ENCODE measurements at regions not wholly inside any gene's neighbourhood (a gene's known extent, or its start where the extent isn't known, plus 50 kb on each side); places are given as distances from the start of the nearest gene placed in this dataset.

DNA sequence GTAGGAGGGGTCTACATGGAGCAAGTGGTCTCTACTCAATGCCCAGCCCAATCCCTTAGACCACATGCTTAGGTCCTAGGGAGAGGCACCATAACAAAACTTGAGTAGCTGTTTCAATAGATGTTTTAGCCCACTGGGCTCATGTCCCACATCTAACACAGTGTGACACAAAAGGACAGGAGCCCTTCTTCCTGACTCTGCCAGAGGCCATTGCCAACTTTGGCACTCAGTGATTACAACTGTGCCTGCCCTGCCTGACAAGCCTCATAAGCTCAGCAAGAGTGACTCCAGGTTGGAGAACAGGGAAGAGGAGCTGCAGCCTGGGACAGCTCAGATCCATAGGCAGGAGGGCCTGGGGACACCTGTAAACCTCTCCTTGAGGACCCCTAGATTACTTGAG is 230.8 kb downstream of the ENC1 start:
- intact Hi-C loops (cut with micrococcal nuclease) = no loop called here
- POLR2A ChIA-PET (ENCODE audit: partially characterized antibody) = no interaction called here
- no peaks in the 10 kb centered on the region for H3K4me1 ChIP-seq (ENCODE audit: insufficient read depth, low read length)
- CTCF ChIA-PET (ENCODE audit: partially characterized antibody) = no interaction called here
- Mint-ChIP-seq H3K27me3 (peaks cover 16 to 17% of the 10 kb centered on the region in 2 donors), H3K4me1 (peaks cover 0 to 2% (median 0%) of the 10 kb centered on the region in 4 donors), H3K27ac (no peak overlapping the region), H3K36me3 (no peaks in the 10 kb centered on the region), H3K9me3 (no peaks in the 10 kb centered on the region), H3K4me3 (no peak overlapping the region)
- no peak for DNase-seq
- H3K36me3 ChIP-seq (ENCODE audit: insufficient read depth, low read length) = no peaks in the 10 kb centered on the region
- no peaks in the 10 kb centered on the region for H3K9me3 ChIP-seq (ENCODE audit: control insufficient read depth in 1 of 2, low read length in 2 of 2)
- H3K27ac ChIP-seq (ENCODE audit: low read depth, low read length) = no peak overlapping the region
- no peaks in the 10 kb centered on the region for H3K27me3 ChIP-seq (ENCODE audit: insufficient read depth, low read length)
- H3K4me3 ChIP-seq (ENCODE audit: low read length in 2 of 2) = no peak overlapping the region

DNA sequence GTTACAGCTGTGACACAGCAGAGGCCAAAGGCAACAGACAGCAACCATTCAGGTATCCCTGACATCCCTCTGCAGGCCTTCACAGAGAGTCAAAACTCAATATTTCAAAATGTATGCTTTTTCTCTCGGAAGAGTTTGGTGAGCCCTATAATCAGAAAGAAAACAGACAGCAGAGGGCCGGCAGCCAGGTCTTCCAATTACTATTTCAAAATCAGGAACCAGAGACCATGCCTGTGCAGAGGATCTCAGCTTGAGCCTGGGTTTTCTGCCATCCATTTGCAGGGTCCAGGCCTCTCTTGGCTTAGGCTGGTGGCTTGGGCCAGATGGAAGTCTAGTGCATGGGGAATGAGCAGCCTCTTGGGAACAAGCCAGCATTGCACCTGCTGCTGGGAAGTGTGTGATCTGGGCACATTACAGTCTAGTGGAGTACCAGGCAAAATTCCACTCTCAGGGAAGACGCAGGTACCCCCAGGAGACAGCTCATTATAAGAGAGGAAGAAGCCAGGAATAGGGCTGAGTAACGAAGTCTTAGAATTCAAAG is 231.3 kb downstream of the ENC1 start:
- no peak overlapping the region for H3K27ac Mint-ChIP-seq
- Histone ChIP-seq H3K4me3 (ENCODE audit: low read length in 2 of 2) (no peak overlapping the region), H3K36me3 (ENCODE audit: insufficient read depth, low read length) (no peaks in the 10 kb centered on the region), H3K9me3 (ENCODE audit: control insufficient read depth in 1 of 2, low read length in 2 of 2) (no peaks in the 10 kb centered on the region), H3K27ac (ENCODE audit: low read depth, low read length) (no peak overlapping the region), H3K4me1 (ENCODE audit: insufficient read depth, low read length) (no peaks in the 10 kb centered on the region), H3K27me3 (ENCODE audit: insufficient read depth, low read length) (no peaks in the 10 kb centered on the region)
- peaks cover 12 to 14% of the 10 kb centered on the region in 2 donors for H3K27me3 Mint-ChIP-seq
- H3K4me3 Mint-ChIP-seq = no peak overlapping the region
- H3K4me1 Mint-ChIP-seq = peaks cover 0 to 2% (median 0%) of the 10 kb centered on the region in 4 donors
- no peaks in the 10 kb centered on the region for H3K9me3 Mint-ChIP-seq
- DNase-seq = no peak
- POLR2A ChIA-PET (ENCODE audit: partially characterized antibody) = no interaction called here
- no peaks in the 10 kb centered on the region for H3K36me3 Mint-ChIP-seq
- intact Hi-C loops (cut with micrococcal nuclease) = no loop called here
- CTCF ChIA-PET (ENCODE audit: partially characterized antibody) = no interaction called here

DNA sequence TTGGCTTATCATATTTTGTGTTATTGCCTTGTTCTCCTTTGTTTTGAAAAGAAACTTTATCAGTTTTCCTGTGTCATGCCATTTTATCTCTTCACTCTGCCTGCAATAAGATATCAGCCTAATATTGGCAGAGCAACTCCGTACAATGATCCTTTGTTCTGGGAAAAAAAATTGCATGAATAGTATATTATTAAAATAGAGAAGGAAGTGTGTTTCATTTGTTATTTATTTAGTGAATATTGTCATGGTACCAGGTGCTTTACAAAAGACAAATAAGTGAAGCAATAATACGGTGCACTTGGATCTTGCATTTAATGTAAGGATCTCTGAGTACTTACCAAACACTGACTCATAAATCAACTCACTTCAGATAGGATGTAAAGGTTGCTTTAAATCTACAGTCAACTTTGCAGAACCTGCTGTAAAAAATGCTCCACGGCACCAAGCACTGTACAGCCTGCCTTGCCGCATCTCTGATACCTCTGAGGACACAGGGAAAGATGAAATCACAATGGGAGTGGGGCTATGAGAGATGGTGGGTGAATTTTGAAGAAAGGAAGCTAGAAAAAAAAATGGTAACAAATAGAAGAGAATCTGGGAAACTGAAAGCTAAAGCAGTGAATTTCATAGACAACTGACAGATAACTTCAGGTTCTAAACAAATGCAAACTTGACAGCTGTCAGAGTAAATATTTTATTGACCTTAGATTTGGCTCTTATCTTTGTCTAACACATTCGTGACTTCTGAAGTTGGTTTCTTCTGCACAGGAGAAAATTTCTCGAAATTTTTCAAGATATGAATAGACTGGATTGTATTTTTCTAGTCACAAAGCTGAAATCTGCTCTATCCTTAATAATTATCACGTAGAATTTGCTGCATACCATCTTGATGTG is 232.1 kb downstream of the ENC1 start:
- POLR2A ChIA-PET (ENCODE audit: partially characterized antibody) = no interaction called here

DNA sequence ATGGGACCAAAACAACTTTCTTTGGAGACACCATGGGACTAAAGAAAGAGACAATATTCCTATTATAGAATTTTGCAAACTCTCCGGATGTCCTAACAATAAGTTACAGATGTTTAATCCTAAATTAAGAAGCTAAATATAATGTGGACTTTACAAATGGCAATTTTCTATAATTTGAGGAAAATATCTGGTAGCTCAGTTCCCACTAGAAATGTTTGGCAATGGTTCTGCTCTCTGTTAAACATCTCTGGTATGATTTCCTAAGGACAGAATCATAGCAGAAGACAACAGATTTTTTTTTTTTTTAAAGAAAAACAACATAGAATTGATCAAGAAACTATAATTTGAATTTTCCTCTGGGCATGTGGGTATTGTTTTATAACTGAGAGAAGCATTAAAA is 232.8 kb downstream of the ENC1 start:
- ChIA-PET CTCF (ENCODE audit: partially characterized antibody) (no interaction called here), POLR2A (ENCODE audit: partially characterized antibody) (interaction anchor here (0.7 kb wide), 1 partner anchor 21 kb away, joined by 4 read pairs; no protein-coding TSS in a partner anchor)
- Histone ChIP-seq H3K27me3 (ENCODE audit: insufficient read depth, low read length) (no peaks in the 10 kb centered on the region), H3K36me3 (ENCODE audit: insufficient read depth, low read length) (no peaks in the 10 kb centered on the region), H3K27ac (ENCODE audit: low read depth, low read length) (no peak overlapping the region), H3K9me3 (ENCODE audit: control insufficient read depth in 1 of 2, low read length in 2 of 2) (no peaks in the 10 kb centered on the region), H3K4me1 (ENCODE audit: insufficient read depth, low read length) (no peaks in the 10 kb centered on the region), H3K4me3 (ENCODE audit: low read length in 2 of 2) (no peak overlapping the region)
- DNase-seq = no peak
- peaks cover 12% of the 10 kb centered on the region in 2 donors for H3K27me3 Mint-ChIP-seq
- H3K4me1 Mint-ChIP-seq = peaks cover 0 to 2% (median 0%) of the 10 kb centered on the region in 4 donors
- no peak overlapping the region for H3K4me3 Mint-ChIP-seq
- no peaks in the 10 kb centered on the region for H3K9me3 Mint-ChIP-seq
- H3K36me3 Mint-ChIP-seq = no peaks in the 10 kb centered on the region
- no peak overlapping the region for H3K27ac Mint-ChIP-seq
- intact Hi-C loops (cut with micrococcal nuclease) = no loop called here

More for the DNA sequence above, 232.1 kb downstream of the ENC1 start:
- no peak overlapping the region for H3K27ac Mint-ChIP-seq
- H3K9me3 ChIP-seq (ENCODE audit: control insufficient read depth in 1 of 2, low read length in 2 of 2) = no peaks in the 10 kb centered on the region
- DNase-seq = no peak
- H3K27me3 Mint-ChIP-seq = peaks cover 12% of the 10 kb centered on the region in 2 donors
- intact Hi-C loops (cut with micrococcal nuclease) = no loop called here
- no peaks in the 10 kb centered on the region for H3K36me3 ChIP-seq (ENCODE audit: insufficient read depth, low read length)
- no peaks in the 10 kb centered on the region for H3K36me3 Mint-ChIP-seq
- H3K9me3 Mint-ChIP-seq = no peaks in the 10 kb centered on the region
- H3K27ac ChIP-seq (ENCODE audit: low read depth, low read length) = no peak overlapping the region
- H3K4me3 ChIP-seq (ENCODE audit: low read length in 2 of 2) = no peak overlapping the region
- no peaks in the 10 kb centered on the region for H3K4me1 ChIP-seq (ENCODE audit: insufficient read depth, low read length)
- no peak overlapping the region for H3K4me3 Mint-ChIP-seq
- no peaks in the 10 kb centered on the region for H3K27me3 ChIP-seq (ENCODE audit: insufficient read depth, low read length)
- CTCF ChIA-PET (ENCODE audit: partially characterized antibody) = no interaction called here
- peaks cover 0 to 2% (median 0%) of the 10 kb centered on the region in 4 donors for H3K4me1 Mint-ChIP-seq

DNA sequence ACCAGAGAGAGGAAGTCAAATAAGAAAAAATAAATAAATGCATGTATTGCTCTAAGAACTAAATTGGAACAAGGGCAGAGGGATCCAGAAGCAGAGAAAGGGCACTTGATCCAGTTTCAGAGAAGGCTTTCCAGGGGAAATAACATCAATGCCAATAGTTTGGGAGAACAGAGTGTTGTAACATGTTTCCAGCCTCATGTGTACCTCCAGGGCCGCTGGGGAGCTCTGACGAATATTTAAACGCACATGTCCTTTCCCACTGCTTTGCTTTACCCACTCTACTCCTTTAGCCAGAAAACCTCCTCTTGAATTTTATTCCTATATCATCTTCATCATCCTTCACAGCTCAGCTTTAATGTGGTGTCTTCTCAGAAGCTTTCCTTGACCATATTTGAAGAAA is 233.7 kb downstream of the ENC1 start:
- no peaks in the 10 kb centered on the region for H3K27me3 ChIP-seq (ENCODE audit: insufficient read depth, low read length)
- CTCF ChIA-PET (ENCODE audit: partially characterized antibody) = no interaction called here
- no peaks in the 10 kb centered on the region for H3K9me3 Mint-ChIP-seq
- H3K4me1 ChIP-seq (ENCODE audit: insufficient read depth, low read length) = no peaks in the 10 kb centered on the region
- POLR2A ChIA-PET (ENCODE audit: partially characterized antibody) = no interaction called here
- H3K4me1 Mint-ChIP-seq = peaks cover 0 to 2% (median 0%) of the 10 kb centered on the region in 4 donors
- no peak overlapping the region for H3K4me3 Mint-ChIP-seq
- no peaks in the 10 kb centered on the region for H3K36me3 ChIP-seq (ENCODE audit: insufficient read depth, low read length)
- no peaks in the 10 kb centered on the region for H3K9me3 ChIP-seq (ENCODE audit: control insufficient read depth in 1 of 2, low read length in 2 of 2)
- no peak overlapping the region for H3K27ac ChIP-seq (ENCODE audit: low read depth, low read length)
- no peaks in the 10 kb centered on the region for H3K36me3 Mint-ChIP-seq
- H3K27me3 Mint-ChIP-seq = peaks cover 8 to 12% of the 10 kb centered on the region in 2 donors
- no peak overlapping the region for H3K27ac Mint-ChIP-seq
- no peak overlapping the region for H3K4me3 ChIP-seq (ENCODE audit: low read length in 2 of 2)
- intact Hi-C loops (cut with micrococcal nuclease) = no loop called here
- DNase-seq = no peak

DNA sequence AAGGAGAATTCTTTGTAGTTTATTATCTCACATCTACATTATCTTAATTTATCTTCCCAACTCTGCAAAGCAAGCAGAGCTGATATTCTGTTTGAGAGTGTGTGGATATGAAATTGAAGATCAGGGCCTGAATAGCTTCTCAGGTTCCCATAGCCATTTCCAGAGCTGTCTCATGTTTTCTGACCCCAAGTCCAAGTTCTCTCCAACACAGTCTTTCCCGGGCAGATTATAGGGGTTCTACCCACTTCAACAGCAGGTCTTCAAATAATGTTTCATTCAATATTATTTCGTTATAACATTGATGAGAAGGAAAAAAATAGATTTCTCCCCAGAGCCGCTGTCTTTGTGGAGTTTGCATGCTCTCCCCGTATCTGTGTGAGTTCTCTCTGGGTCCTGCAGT is 234.9 kb downstream of the ENC1 start:
- H3K27me3 ChIP-seq (ENCODE audit: insufficient read depth, low read length) = no peaks in the 10 kb centered on the region
- Mint-ChIP-seq H3K9me3 (no peaks in the 10 kb centered on the region), H3K4me3 (no peak overlapping the region), H3K27me3 (peaks cover 7 to 8% of the 10 kb centered on the region in 2 donors), H3K4me1 (no peaks in the 10 kb centered on the region), H3K36me3 (no peaks in the 10 kb centered on the region), H3K27ac (no peak overlapping the region)
- H3K27ac ChIP-seq (ENCODE audit: low read depth, low read length) = no peak overlapping the region
- intact Hi-C loops (cut with micrococcal nuclease) = no loop called here
- ChIA-PET CTCF (ENCODE audit: partially characterized antibody) (no interaction called here), POLR2A (ENCODE audit: partially characterized antibody) (no interaction called here)
- no peaks in the 10 kb centered on the region for H3K4me1 ChIP-seq (ENCODE audit: insufficient read depth, low read length)
- H3K9me3 ChIP-seq (ENCODE audit: control insufficient read depth in 1 of 2, low read length in 2 of 2) = no peaks in the 10 kb centered on the region
- no peak overlapping the region for H3K4me3 ChIP-seq (ENCODE audit: low read length in 2 of 2)
- H3K36me3 ChIP-seq (ENCODE audit: insufficient read depth, low read length) = no peaks in the 10 kb centered on the region
- no peak for DNase-seq

DNA sequence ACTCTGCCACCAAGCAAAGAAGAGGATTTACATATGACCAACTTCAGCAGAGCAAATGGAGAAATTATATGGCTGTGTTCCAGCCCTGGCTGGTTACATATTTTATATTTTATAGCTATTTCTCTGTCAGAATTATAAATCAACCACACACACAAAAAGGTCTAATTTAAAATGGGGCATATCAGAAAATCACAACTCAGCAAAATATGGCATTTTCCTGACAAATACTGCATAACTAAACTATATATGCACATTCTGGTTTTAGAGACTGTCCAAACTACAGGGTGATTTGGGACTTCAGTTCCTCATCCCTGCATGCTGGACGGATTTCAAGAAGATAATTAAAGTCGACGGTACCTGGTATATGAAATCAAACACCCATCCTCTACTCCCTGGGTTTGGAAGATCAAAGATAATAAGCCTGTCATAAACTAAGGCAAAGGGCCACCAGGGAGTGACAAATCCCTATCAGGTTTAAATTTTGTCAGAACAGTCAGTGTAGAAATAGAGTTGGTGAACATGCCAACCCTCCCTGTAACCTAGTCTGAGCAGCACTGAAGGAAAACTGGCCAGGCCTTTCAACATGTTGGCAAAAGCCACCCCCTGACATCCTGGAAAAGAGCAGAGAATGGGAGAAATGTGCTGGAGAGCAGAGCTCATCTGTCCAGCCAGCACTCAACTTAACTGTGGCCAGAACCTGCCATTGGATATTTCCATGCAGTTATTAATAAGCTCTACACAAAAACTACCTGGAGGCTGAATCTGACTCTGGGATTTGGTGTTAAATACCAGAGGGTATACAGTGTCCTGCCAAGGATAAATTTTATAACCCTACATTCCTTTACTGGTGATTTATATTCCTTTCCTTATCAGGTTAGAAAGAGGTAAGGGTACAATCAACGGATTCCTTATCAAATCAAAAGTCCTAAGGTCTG is 235.7 kb downstream of the ENC1 start:
- intact Hi-C loops (cut with micrococcal nuclease) = no loop called here
- ChIA-PET POLR2A (ENCODE audit: partially characterized antibody) (no interaction called here), CTCF (ENCODE audit: partially characterized antibody) (interaction anchor here (0.8 kb wide), 1 partner anchor 8 kb away, joined by 3 read pairs; no protein-coding TSS in a partner anchor)
- H3K4me3 Mint-ChIP-seq = no peak overlapping the region
- H3K9me3 ChIP-seq (ENCODE audit: control insufficient read depth in 1 of 2, low read length in 2 of 2) = no peaks in the 10 kb centered on the region
- peaks cover 3 to 8% of the 10 kb centered on the region in 2 donors for H3K27me3 Mint-ChIP-seq
- no peaks in the 10 kb centered on the region for H3K36me3 ChIP-seq (ENCODE audit: insufficient read depth, low read length)
- no peak overlapping the region for H3K27ac ChIP-seq (ENCODE audit: low read depth, low read length)
- no peak overlapping the region for H3K4me3 ChIP-seq (ENCODE audit: low read length in 2 of 2)
- DNase-seq = no peak
- no peaks in the 10 kb centered on the region for H3K9me3 Mint-ChIP-seq
- H3K27ac Mint-ChIP-seq = no peak overlapping the region
- no peaks in the 10 kb centered on the region for H3K4me1 Mint-ChIP-seq
- H3K36me3 Mint-ChIP-seq = no peaks in the 10 kb centered on the region
- H3K4me1 ChIP-seq (ENCODE audit: insufficient read depth, low read length) = no peaks in the 10 kb centered on the region
- no peaks in the 10 kb centered on the region for H3K27me3 ChIP-seq (ENCODE audit: insufficient read depth, low read length)

All from CD4-positive, alpha-beta memory T cell (primary cell).